NCI-H524 (cell line): ENCODE measurements at regions not wholly inside any gene's neighbourhood (a gene's known extent, or its start where the extent isn't known, plus 50 kb on each side); places are given as distances from the start of the nearest gene placed in this dataset.
"Not testable (repeated sequence)": the region's sequence is repeated elsewhere in the genome, so short reads cannot be mapped to it uniquely, and the experiment has no call there.

Experiments
- DNase-seq, 2 experiments: peaks; one replicate each; lab custom pipeline; 2025; lab: John Stamatoyannopoulos, UW

DNA sequence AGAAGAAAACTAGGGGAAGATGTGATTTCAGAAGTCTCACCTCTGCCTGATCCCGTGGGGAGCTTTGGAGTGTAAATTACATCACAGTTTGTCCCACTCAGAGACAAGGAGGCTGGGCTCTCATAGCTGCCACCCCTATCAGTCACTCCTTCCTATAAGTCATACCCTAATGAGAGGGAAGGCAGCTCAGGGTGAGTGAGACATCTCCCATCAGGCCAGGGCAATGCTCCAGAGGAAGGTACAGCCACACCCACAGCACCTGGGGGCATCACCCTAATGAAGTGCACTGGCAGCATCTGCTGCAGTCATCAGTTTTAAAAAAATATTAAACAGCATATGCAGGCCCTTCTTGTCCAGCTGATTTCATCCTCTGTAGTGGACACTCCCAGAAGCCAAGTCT is 223.1 kb upstream of the NBPF12 start:
- DNase-seq: not testable (repeated sequence)

DNA sequence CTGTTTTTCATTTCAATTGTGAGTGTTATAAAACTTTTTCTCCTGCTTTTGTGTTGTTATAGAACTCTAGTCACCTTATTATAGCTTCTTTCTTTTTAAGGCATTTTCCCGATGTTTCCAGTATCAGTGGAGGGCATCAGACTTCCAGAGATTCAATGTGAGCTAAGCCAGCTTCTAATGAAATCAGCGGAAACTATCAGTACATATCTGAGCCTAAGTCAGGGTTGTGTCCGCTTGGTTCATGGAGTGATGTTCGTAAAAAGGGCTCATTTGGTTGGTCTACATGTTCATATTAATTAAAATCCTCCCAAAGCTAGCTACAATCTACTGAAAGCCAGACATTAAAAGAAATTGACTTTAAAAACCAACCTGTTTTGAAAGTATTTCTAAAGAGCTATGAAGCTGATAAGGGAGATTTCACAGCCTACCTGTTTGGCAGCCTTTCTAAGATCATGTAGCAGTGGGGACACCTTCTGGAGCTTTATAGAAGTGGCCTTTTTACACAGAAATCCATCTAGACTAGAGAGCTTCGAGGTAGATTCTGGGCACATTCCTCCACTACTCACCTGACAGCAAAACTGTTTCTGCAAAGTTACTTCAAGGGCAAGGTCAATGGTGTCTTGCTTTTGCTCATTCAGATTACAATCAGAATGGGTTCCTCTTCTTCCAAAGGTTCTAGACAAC is 227.1 kb upstream of the NBPF12 start:
- DNase-seq: peak; percentile 1 to 47

DNA sequence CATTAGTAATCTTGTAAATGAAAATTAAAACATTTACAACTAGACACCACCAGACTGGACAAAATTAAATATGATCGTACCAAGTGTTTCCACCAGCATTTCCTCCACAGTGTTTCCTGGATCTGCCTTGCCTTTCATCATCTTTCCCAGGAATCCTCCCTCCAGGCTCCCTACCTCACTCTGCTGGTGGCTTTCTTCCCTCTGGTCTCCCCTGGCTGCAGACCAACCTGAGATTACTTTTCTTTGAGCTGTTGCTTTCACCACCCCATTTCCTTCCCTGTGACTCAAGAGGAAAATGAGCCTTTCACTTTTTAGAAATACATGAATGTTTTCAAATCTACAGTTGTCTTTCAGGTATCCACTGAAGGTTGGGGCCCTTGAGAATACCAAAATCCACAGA is 228.8 kb upstream of the NBPF12 start:
- DNase-seq: not testable (repeated sequence)

DNA sequence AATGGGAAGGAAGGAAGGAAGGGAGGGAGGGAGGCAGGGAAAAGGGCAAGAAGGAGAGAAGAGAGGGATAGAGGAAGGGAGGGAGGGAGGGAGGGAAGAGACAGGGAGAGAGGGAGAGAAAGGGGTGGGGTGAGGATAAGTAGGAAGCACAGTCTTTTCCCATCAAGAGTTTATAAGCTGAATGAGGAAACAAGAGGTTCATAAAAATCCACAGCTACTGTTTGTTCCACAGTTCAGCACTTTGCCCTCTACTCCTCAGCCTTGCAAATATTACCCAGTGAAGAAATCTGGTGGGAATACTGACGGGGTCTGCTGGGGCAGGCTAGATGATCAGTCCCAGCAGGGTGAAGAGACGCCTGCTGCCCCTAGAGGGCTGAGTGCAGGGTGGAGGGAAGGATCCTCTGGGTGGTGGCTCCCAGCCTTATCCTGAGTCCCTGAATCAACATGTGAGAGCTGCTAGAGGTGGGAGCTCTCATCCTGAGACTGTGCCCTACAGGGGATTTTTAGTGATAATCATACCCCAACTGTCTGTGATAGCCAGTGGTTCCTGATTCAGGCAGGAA is 233.9 kb upstream of the NBPF12 start:
- not testable (repeated sequence) for DNase-seq

DNA sequence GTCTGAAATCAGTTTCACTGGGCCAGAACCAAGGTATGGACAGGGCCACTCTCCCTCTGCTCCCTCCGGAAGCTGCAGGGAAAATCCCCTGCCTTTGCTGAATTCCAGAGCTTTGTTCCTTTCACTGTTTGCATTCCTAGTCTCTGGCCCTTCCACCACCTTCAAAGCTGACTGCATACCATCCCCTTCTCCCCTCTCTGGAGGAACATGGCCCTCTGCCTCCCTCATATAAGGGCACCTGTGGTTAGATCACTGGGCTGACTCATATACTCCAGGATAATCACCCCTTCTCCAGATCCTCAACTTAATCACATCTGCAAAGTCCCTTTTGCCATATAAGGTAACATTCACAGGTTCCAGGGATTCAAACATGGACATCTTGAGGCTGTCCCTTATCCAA is 236.8 kb upstream of the NBPF12 start:
- DNase-seq: not testable (repeated sequence)

DNA sequence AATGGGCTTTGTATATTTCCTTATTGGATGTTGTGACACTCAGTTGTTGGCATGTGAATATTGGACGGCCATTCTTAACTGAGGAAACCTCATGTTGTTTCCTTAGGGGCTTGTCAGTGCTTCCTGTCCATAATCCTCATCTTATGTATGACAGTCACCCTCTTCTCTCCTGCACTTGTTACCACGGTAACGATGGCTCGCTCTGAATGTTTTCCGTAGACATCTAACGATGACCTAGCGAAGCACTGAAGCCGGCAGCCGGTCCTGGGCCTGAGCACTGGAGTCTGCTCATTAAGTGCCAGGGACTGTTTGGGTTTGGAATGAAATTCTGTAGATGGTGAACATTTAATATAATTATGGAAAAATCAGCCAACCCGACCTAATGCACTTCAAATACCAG is 242.7 kb upstream of the NBPF12 start:
- DNase-seq: not testable (repeated sequence)

DNA sequence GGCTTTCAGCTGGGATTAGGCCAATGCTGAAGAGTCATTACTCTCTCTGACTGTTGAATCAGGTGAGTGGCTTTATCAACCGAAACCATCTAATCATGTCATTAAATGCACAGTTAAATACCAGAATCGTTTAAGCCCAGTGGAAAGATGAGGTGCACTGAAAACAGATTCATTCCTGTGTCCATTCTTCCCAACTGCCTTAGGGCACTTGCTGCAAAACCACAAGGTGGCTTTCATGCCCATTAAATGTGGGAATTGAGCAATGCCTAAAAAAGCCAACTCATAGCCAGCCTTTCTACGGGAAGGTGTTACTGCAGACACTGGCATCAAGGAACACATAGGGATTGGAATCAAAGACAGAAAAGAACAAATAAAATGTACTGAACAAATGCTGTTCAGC is 246.3 kb upstream of the NBPF12 start:
- DNase-seq: not testable (repeated sequence)

DNA sequence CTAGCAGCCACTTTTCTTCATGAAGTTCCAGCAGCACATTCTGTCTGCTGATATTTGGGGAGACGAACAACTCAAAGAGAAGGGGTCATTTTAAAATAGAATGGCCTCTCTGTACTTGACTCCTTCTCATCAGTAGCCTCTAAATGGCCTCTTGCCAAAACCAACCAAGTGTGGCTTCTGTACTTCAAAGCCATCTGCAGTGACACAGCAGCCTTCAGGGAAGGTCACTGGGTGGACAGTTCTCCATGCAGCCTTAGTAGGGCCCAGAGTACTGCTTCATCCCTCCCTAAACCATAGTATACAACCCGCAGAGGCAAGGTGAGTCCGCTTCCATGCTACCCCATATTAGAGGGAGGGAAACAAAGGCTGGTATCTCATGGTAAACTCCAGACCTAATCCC is 249.2 kb upstream of the NBPF12 start:
- not testable (repeated sequence) for DNase-seq

DNA sequence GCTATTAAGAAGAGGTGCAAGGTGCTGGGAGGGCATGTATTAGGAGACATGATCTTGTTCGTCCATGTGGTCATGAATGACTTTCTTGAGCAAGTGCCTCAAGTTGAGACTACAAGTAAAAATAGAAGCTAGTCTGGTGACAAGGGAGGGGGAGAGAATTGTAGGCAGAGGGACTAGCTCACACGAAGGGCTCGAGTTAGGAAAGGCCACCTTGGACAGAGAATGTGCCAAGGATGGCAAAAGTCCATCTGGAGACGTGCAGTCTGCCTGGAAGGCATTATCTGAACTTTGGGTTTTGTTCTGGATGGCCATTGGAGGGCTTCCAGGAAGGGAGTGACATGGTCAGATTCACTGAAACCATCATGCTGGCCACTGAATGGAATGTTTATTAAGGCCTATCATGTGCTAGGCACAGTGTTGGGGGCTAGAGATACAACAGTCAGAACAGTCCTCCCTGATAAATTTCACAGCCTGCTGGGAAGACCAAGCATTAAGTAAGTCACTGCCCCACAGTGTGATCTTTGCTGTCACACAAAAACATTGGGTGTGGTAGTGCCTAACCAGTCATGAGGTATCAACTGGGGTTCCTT is 251.3 kb upstream of the NBPF12 start:
- DNase-seq: not testable (repeated sequence)

DNA sequence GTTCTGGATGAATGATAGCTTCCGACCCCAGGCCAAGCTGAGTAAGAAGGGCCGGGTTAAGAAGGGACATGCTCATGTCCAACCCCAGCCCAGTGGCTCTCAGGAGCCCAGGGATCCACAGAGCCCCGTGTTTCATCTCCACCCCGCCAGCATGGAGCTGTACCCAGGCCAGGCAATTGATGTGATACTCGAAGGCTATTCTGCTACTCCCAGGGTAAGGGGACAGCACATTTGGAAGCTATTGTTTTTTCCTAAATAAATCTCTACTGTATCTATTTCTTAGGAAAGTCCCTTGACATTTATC is 255.0 kb upstream of the NBPF12 start:
- DNase-seq: not testable (repeated sequence)

DNA sequence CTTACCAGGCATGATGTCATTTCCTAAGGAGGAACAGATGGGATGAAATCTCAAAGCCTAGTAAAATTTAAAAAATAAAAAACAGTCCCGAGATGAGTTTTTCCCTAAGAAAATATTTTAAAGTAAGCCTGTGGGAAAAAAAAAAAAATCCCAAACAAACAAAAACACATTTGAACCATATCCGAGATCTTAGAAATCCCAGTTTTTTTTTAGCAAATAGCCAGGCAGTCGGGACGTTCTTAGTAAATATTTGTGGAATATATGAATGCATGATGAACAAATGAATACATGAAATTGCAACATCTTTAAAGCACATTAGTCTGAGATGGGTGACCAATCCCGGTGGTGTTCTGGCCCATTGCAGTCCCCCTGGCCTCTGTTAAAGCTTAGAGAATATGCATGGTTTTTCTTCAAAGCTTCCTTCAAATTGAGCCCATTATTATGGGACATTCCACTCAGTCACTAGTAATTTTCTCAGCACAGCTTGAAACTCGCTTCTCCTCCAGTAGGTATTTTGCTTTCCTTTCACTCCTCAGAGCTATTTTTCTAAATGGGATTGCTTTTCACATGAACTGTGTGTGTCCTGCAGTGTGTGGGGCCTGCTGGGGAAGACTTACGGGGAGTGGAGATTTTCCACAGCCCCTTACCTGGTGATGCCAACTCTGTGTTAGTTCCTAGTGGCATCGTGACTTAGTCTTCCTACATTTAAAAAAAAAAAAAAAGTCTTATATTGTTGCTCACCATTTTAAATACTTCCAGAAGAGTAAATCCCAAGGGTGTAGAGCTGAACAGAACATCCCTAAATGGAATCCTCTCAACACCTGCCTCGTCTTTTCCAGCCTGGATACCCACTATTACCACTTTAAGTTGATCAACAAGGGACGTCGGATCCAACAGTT is 255.6 kb upstream of the NBPF12 start:
- DNase-seq: not testable (repeated sequence)

DNA sequence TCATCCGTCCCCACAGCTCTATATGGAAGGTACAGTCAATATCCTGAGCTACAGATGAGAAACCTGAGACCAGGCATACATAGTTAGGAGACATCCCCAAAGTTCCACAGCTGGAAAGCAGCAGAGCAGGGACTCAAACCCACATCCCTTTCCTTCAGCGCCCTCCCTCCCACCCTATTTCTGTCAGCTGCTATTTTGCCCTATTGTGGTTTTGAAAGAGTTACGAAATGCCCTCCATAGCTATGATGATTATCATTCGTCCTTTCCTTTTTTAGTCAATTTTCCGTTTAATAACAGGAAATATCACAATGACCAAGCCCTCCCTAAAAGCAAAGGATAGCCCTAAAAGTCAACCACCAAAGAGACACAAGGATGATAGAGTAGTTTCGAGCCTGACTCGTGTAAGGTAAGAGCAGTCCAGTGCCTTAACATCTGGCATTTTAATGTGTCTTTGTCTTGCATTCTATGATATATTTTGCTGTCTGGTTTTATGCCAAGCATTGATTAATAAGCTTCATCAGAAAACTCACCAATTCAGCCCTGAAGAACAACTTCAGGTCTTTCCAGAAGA is 264.3 kb upstream of the NBPF12 start:
- DNase-seq: not testable (repeated sequence)

DNA sequence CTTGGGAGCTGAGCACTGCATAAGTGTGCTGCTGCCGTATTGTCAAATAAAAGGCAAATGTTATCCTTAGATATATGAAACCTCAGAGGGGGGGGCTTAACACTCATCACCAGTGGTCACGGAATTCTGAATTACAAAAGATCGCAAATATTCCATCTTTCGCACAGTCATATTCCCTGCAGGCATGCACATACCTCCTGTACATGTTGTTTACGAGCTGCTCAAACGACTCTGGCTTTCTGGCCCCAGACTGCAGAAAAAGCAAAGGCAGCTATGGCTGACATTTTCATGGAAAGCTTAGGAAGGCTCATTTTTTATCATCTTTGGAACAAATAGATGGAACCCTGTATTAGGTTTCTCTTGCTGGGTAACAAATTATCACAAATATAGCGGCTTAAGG is 265.5 kb upstream of the NBPF12 start:
- not testable (repeated sequence) for DNase-seq

DNA sequence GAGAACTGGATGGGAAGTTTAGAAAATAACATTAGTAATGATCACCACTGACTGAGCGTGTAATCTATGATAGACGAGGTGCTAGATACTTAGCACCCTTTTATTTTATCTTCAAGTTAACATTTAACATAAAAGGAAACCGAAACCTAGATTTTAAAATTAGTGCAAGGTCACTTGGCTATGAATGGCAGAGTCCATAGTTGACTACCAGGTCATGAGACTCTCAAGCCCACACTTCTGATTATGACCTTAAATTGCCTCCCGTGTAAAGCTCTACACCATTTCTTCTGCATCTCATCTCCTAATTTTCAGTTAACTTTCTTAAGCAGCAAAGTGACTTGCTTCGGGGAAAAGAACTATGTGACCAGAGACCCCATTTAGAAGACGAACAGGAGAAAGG is 266.5 kb upstream of the NBPF12 start:
- not testable (repeated sequence) for DNase-seq

DNA sequence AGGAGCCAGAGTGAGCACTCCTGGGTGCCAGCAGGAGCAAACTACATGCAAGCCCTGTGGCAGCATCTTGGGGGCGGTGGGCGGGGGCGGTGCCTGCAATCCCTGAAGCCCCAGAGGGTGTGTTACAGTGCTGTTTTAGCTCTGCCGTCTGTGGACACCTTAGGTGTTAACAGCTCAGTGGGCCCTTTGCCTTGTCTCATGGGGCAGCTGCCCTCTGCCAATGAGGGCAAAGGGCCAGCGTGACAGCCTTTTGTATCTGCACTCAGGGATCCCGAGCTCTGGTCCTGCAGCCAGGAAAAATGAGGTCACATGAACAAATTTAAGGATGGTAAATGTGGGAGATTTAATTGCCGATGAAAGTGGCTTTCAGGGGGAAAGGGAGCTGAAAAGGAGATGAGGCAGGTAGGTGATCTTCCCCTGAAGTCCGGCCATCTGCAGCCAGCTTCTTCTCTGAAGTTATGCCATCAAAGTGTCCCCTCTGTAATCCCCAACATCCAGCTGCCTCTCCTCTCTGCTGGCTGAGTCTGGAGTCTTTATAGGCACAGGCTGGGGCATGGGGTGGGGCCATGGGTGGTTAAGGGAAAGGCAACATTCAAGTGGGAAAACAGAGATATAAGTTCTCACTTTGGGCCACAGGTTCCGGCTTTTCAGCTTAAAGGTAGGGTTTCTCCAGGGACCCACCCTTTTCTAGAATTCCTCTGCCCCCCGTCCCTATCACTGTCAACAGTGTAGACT is 267.1 kb upstream of the NBPF12 start:
- DNase-seq: not testable (repeated sequence)

DNA sequence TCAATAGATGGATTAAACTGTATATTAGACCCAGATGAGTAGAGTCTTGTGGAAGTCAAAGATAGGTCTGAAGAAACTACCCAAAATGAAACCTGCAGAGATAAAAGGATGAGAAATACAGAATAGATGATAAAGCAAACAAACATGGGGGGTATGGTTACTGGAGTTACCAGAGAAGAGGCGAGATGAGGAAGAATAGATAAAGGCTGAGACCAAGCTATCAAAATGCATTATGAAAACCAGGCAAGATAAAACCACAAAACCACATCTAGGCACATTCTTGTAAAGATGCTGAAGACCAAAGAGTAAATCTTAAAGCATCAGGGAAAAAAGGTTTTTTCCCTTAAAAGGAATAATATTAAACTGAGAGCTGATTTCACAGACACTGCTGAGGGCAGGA is 271.8 kb upstream of the NBPF12 start:
- not testable (repeated sequence) for DNase-seq

DNA sequence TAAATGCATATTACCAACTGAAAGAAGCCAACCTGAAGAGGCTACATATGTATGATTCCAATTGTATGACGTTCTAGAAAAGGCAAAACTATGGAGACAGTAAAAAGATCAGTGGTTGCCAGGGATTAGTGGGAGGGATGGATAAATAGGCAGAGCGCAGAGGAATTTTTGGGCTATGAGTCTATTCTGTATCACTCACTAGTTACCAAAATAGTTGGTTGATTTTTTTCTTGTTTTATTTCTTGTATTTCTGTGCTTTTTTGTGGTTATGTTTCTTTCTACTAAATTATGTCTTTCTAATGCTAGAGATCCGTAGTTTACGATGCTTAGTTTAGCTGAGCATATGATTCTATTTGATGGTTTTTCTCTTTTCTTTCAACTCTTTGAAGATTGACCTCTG is 277.9 kb upstream of the NBPF12 start:
- DNase-seq: not testable (repeated sequence)

DNA sequence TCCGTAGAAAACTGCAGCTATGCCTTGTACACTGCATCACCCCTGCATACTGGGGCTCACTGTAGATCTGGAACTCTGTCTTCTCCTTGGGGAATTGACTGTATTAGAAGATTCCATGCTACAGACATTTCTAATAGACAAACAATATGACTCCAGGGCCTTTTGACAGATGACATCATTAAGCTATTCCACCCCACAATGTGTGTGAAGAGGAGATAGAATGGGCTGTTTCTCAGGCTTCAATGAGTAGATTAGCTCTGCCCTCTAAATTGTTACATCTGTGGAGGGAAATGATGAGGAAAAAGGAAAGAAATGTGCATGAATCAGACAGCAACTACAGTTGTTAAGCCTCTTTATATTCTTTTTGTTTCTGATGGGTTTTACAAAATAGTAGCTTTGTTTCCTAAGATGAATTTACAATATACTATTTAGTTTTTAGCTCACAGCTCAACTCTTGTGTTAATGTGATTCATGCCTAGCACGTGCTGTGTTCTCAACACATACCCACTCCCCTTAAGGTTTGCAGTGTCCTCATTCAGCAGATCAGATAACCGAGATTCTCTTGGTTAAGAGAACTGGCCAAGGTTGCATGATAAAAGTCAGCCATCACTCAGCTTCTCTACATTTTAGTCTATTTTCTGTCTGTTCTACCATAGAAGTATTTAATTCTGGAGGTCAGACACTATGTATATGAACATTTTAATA is 281.6 kb upstream of the NBPF12 start:
- DNase-seq: not testable (repeated sequence)

DNA sequence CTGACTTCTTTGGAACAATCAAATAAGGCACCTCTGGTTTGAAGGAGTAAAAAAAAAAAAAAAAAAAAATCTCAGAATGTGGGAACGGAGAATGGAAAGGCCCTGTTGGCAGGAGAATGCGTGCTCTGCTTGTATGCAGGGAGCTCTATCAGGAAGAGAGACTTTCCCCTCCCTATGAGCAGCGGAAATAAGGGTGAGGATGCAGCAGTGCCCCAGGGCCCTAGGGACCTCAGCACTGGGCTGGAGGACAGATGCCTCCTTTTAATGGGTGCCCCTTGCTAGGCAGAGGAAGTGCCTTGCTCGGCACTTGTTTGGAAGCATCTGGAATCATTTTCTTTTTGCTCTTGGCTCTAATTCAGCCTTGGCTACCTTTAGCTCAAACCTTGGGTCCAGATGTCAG is 283.4 kb upstream of the NBPF12 start:
- not testable (repeated sequence) for DNase-seq

DNA sequence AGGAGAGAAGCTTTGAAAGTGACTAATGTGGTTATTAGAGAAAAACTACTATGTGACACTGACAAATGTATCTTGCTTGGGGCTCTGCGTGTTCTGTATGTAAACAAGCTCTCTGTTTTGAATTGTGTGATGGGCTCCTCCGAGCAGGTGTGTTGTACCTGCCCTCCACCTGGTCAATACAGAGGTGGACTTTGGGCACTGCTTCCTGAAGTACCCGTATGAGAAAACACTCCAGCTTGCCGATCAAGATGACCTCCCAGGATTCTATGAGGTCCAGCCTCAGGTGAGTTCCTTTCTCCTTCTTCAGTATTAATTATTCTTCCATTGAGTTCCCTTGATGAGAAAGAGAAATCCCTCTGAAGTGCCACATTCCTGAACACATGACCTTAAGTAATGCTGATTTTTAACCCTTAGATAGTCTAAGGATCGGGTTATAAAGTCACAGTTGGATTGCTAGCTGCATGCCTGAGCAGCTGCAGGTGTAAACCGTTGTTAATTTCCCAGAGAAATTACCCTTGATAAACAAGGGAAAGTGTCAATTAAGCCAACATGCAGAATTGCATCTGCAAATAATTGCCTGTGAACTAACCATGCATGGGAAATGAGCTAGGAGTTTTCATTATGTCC is 292.0 kb upstream of the NBPF12 start:
- DNase-seq: not testable (repeated sequence)
